SK-N-SH treated with all-trans-retinoic acid at 6 μM for 48 hours (cell line): ENCODE measurements at regions not wholly inside any gene's neighbourhood (a gene's known extent, or its start where the extent isn't known, plus 50 kb on each side); places are given as distances from the start of the nearest gene placed in this dataset.

ENCODE experiments used
- ATAC-seq: fragments of 200-7000 bp; cut with Tn5 transposase; 3 replicates; pipeline ENCODE4 v1.9.1; 2020; ENCODE audit warnings: mild to moderate bottlenecking, moderate library complexity
- BACH2 ChIP-seq: fragments of 250-450 bp; sonication (Bioruptor Pico); IDR thresholded peaks from 2 replicates; pipeline ENCODE4 v1.9.0; 2021; ENCODE audit warnings: mild to moderate bottlenecking, borderline replicate concordance
- CREB5 ChIP-seq: fragments of 250-450 bp; sonication (Bioruptor Pico); IDR thresholded peaks from 2 replicates; pipeline ENCODE4 v1.5.1; 2020; ENCODE audit warnings: low read depth, mild to moderate bottlenecking, moderate library complexity
- CSDC2 ChIP-seq: fragments of 250-450 bp; sonication (Bioruptor Pico); IDR thresholded peaks from 2 replicates; pipeline ENCODE4 v1.5.0; 2020; ENCODE audit warnings: mild to moderate bottlenecking, moderate library complexity
- ESRRG ChIP-seq: fragments of 250-450 bp; sonication (Bioruptor Pico); IDR thresholded peaks from 2 replicates; pipeline ENCODE4 v1.6.1; 2021; ENCODE audit warnings: mild to moderate bottlenecking
- GLIS3 ChIP-seq: fragments of 250-450 bp; sonication (Bioruptor Pico); IDR thresholded peaks from 2 replicates; pipeline ENCODE4 v1.5.0; 2020; ENCODE audit warnings: mild to moderate bottlenecking, moderate library complexity
- ISL1 ChIP-seq: fragments of 250-450 bp; sonication (Bioruptor Pico); IDR thresholded peaks from 2 replicates; pipeline ENCODE4 v2.1.2; 2022; ENCODE audit warnings: mild to moderate bottlenecking, moderate library complexity
- OSR1 ChIP-seq: fragments of 250-450 bp; sonication (Bioruptor Pico); IDR thresholded peaks from 2 replicates; pipeline ENCODE4 v1.8.0; 2022; ENCODE audit warnings: moderate library complexity, mild to moderate bottlenecking, inconsistent platforms
- PATZ1 ChIP-seq: fragments of 250-450 bp; sonication (Bioruptor Pico); IDR thresholded peaks from 2 replicates; pipeline ENCODE4 v1.8.0; 2020; ENCODE audit warnings: mild to moderate bottlenecking, moderate library complexity, borderline replicate concordance
- PPARA ChIP-seq: fragments of 250-450 bp; sonication (Bioruptor Pico); IDR thresholded peaks from 2 replicates; pipeline ENCODE4 v1.5.0; 2020; ENCODE audit warnings: mild to moderate bottlenecking, borderline replicate concordance
- RARB ChIP-seq: fragments of 250-450 bp; sonication (Bioruptor Pico); IDR thresholded peaks from 2 replicates; pipeline ENCODE4 v1.8.0; 2021; ENCODE audit warnings: mild to moderate bottlenecking, moderate library complexity
- SNAI2 ChIP-seq: fragments of 250-450 bp; sonication (Bioruptor Pico); IDR thresholded peaks from 2 replicates; pipeline ENCODE4 v1.5.0; 2020; ENCODE audit warnings: mild to moderate bottlenecking, moderate library complexity
- TCF4 ChIP-seq: fragments of 250-450 bp; sonication (Bioruptor Pico); IDR thresholded peaks from 2 replicates; pipeline ENCODE4 v1.8.0; 2021; ENCODE audit warnings: mild to moderate bottlenecking, moderate library complexity, borderline replicate concordance
- TOX ChIP-seq: fragments of 250-450 bp; sonication (Bioruptor Pico); IDR thresholded peaks from 2 replicates; pipeline ENCODE4 v1.8.0; 2021; ENCODE audit warnings: mild to moderate bottlenecking, moderate library complexity, borderline replicate concordance
- TSHZ2 ChIP-seq: fragments of 250-450 bp; sonication (Bioruptor Pico); IDR thresholded peaks from 2 replicates; pipeline ENCODE4 v1.5.0; 2020; ENCODE audit warnings: mild to moderate bottlenecking, moderate library complexity
- ZC3H10 ChIP-seq: fragments of 250-450 bp; sonication (Bioruptor Pico); IDR thresholded peaks from 2 replicates; pipeline ENCODE4 v1.5.1; 2021; ENCODE audit warnings: mild to moderate bottlenecking, moderate library complexity
- ZNF565 ChIP-seq: fragments of 450-650 bp; formaldehyde crosslinking; conservative IDR thresholded peaks from 2 replicates; pipeline ENCODE4 v1.5.0; 2020; ENCODE audit warnings: low read depth, mild to moderate bottlenecking, moderate library complexity
- ZNF70 ChIP-seq: fragments of 450-650 bp; formaldehyde crosslinking; IDR thresholded peaks from 2 replicates; pipeline ENCODE4 v1.5.0; 2020; ENCODE audit warnings: mild to moderate bottlenecking, moderate library complexity
- ZNF8 ChIP-seq: fragments of 450-650 bp; formaldehyde crosslinking; IDR thresholded peaks from 2 replicates; pipeline ENCODE4 v1.5.0; 2020; ENCODE audit warnings: mild to moderate bottlenecking, moderate library complexity
- TF ChIP-seq, protein P1 (sequence below): fragments of 250-450 bp; sonication (Bioruptor Pico); IDR thresholded peaks from 2 replicates; pipeline ENCODE4 v1.5.1; 2021; ENCODE audit warnings: mild to moderate bottlenecking, moderate library complexity
- TF ChIP-seq, protein P2 (sequence below): fragments of 250-450 bp; sonication (Bioruptor Pico); IDR thresholded peaks from 2 replicates; pipeline ENCODE4 v1.8.0; 2021; ENCODE audit warnings: low read depth, mild to moderate bottlenecking, moderate library complexity, borderline replicate concordance

DNA sequence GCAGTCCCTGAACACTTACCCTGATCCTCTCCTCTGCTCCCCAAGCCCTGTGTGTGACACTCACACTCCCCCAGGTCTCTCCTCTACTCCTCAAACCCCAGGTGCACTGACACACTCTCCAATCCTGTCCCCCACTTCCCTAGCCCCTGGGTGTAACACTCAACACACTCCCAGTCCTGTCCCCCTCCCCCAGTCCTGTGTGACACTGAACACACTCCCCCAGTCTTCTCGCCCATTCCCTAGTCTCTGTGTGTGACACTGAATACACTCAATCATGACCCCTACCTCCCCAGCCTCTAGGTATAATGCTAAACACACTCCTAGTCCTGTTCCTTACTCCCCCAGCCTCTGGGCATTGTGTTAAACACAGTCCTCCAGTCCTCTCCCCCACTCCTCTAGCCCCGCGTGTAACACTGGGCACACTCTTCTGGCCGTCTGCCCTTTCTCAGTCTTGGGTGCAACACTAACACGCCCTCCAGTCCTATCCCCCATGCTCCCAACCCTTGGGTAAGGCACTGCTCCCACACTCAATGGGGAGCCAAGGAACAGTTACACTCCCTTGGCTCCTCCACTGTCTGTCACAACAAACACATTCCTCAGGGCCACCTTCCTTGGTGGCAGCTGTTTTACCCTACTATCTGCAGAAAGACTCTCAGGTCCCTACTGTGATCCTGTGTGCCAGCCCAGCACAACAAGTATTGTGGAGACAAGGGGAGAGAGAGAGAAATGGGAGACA is 82.5 kb upstream of the PKDCC start:
- ATAC-seq = no peak
- TF ChIP-seq PATZ1 (CRISPR knock-in tag) (no peak), CSDC2 (CRISPR knock-in tag) (no peak), TCF4 (CRISPR knock-in tag) (no peak), ZNF8 (CRISPR knock-in tag) (no peak), OSR1 (no peak), PPARA (no peak), CREB5 (no peak), BACH2 (CRISPR knock-in tag) (no peak), RARB (CRISPR knock-in tag) (no peak), ZC3H10 (CRISPR knock-in tag) (no peak), TOX (CRISPR knock-in tag) (no peak), TSHZ2 (CRISPR knock-in tag) (no peak), ZNF70 (CRISPR knock-in tag) (no peak), GLIS3 (CRISPR knock-in tag) (no peak), ESRRG (CRISPR knock-in tag) (no peak)
- TF ChIP-seq, protein P1, sequence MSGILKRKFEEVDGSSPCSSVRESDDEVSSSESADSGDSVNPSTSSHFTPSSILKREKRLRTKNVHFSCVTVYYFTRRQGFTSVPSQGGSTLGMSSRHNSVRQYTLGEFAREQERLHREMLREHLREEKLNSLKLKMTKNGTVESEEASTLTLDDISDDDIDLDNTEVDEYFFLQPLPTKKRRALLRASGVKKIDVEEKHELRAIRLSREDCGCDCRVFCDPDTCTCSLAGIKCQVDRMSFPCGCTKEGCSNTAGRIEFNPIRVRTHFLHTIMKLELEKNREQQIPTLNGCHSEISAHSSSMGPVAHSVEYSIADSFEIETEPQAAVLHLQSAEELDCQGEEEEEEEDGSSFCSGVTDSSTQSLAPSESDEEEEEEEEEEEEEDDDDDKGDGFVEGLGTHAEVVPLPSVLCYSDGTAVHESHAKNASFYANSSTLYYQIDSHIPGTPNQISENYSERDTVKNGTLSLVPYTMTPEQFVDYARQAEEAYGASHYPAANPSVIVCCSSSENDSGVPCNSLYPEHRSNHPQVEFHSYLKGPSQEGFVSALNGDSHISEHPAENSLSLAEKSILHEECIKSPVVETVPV = no peak
- TF ChIP-seq, protein P2, sequence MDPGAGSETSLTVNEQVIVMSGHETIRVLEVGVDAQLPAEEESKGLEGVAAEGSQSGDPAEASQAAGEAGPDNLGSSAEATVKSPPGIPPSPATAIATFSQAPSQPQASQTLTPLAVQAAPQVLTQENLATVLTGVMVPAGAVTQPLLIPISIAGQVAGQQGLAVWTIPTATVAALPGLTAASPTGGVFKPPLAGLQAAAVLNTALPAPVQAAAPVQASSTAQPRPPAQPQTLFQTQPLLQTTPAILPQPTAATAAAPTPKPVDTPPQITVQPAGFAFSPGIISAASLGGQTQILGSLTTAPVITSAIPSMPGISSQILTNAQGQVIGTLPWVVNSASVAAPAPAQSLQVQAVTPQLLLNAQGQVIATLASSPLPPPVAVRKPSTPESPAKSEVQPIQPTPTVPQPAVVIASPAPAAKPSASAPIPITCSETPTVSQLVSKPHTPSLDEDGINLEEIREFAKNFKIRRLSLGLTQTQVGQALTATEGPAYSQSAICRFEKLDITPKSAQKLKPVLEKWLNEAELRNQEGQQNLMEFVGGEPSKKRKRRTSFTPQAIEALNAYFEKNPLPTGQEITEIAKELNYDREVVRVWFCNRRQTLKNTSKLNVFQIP (CRISPR knock-in tag) = no peak

DNA sequence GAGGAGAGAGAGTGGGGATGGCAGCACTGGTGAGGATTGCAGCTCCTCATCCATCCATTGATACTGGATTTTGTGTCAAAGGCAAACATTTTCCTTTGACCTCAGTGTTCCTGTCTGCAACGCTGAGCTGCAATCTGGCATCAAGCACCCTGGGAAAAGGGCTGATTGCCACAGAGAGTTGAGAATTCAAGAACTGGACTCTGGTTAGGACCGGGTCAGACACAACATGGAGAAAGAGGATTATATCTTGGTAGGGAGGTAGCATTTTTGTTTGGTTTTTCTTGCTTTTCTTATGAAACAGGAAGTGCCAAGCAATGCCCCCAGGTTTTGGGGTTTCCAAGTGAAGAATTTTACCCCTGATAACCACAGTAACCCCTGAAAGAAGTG is 81.9 kb upstream of the PKDCC start:
- TF ChIP-seq OSR1 = no peak
- TF ChIP-seq ISL1 = no peak
- TF ChIP-seq GLIS3 (CRISPR knock-in tag) = no peak
- TF ChIP-seq CSDC2 (CRISPR knock-in tag) = no peak
- TF ChIP-seq ZC3H10 (CRISPR knock-in tag) = no peak
- no peak for TF ChIP-seq ZNF8 (CRISPR knock-in tag)
- no peak for ATAC-seq

DNA sequence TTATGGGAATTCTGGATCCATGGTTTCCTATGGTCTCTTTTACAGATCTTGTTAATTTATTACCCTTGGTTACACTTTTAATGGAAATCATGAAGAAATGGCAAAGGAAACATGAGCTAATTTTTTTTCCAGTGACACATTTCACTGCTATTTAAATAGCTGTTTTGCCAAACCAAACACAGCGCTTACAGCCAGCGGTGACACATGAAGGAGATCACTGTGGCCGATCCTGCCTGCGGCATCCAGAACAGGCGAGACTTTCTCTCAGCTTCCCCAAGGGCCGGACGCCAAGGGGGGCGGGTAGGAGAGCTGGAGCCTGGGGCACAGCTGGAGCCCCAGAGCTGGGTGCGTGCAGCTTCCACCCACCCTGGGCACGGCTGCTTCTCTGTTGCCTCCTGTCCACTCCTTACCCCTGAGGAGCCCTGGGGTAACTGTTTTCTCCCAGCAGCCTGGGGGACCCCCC is 81.4 kb upstream of the PKDCC start:
- TF ChIP-seq TCF4 (CRISPR knock-in tag) = no peak
- TF ChIP-seq ISL1 = peak; percentile 39; the same call in 1 of the 2 replicates
- ATAC-seq = peak; percentile 63

DNA sequence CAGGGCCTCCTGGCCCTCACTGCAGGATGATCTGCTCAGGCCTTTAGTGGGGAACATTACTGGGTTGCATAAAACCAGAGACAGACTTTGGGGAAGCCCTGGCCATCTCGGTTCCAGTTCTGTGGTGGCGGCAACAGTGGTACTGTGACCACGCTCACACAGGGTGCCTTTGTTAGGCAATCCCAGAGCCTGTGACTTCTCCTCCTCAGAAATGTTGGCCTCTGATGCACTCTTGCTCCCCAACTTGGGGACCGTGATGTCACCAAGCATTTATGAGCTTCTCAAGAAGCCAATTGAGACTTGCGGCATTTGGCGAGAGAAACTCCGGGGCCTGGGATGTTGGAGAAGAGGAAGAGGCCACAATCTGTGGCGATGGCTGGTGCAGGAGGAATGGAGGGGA is 80.9 kb upstream of the PKDCC start:
- ATAC-seq = peak; percentile 4; the same call in 1 of the 3 replicates
- TF ChIP-seq ISL1 (no peak), GLIS3 (CRISPR knock-in tag) (no peak), TCF4 (CRISPR knock-in tag) (no peak), ZNF70 (CRISPR knock-in tag) (no peak), ESRRG (CRISPR knock-in tag) (no peak), TOX (CRISPR knock-in tag) (no peak), PATZ1 (CRISPR knock-in tag) (no peak), ZC3H10 (CRISPR knock-in tag) (no peak), SNAI2 (CRISPR knock-in tag) (no peak), PPARA (no peak), OSR1 (no peak), ZNF565 (CRISPR knock-in tag) (no peak)
- TF ChIP-seq, protein P2 (CRISPR knock-in tag) = no peak
